SKM-1 (cell line): ENCODE measurements at regions not wholly inside any gene's neighbourhood (a gene's known extent, or its start where the extent isn't known, plus 50 kb on each side); places are given as distances from the start of the nearest gene placed in this dataset.
"Not testable (repeated sequence)": the region's sequence is repeated elsewhere in the genome, so short reads cannot be mapped to it uniquely, and the experiment has no call there.

Source experiments
- DNase-seq: peaks from one replicate; lab custom pipeline; 2025; ENCODE audit not compliant: unreplicated experiment; lab: John Stamatoyannopoulos, UW

DNA sequence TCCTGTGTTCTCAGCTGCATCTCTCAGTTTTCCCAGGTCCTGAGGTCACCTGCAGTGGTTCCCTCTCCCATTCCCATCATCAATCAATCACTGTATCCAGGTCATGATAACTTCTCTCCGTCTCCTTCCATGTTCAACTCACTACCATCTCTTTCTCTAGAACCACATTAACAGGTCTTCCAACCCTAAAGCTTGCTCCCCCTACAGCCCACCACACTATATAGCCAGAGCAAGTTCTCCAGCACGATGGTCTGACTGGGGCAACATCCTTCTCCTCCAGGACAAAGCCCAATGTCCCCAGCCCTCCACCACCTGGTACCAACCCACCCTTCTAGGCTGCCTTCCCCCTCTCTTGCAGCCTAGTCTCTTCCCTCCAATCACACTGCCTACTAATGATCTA lies 241.6 kb downstream of the CDK5RAP2 start:
- no peak for DNase-seq

DNA sequence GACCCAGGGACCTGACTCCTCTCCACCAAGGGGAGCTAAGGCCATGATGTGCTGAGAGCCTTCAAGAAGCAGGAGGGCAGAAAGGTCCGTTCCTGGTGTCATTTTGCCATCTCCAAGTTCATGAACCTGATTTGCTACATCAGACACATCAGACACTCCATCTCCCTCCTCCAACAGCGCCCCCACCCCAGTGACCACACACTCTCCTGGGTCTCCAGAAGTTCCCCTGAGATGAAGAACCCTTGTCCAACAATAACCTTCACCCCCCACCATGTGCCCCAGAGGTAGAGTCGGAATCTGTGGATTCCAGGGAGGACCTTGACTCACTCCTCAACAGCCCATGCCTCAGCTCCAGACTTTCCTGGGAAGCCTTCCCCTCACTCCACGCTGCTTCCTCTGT lies 242.8 kb downstream of the CDK5RAP2 start:
- no peak for DNase-seq

DNA sequence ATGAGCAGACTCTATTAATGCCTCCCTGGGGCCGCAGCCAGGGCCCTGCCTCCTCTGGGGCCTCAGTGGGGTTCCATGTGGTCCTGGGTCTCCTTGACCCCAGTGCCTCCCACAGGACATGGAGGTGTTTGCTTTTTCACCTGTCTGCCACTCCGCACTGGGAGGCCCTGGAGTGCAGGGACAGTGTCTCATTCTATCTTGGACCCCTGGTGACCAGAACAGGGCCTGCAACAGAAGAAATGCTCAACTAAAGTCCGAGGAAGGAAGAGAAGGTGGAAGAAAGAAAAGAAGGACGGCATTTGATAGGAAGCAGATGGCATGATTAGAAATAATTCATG lies 243.2 kb downstream of the CDK5RAP2 start:
- no peak for DNase-seq

DNA sequence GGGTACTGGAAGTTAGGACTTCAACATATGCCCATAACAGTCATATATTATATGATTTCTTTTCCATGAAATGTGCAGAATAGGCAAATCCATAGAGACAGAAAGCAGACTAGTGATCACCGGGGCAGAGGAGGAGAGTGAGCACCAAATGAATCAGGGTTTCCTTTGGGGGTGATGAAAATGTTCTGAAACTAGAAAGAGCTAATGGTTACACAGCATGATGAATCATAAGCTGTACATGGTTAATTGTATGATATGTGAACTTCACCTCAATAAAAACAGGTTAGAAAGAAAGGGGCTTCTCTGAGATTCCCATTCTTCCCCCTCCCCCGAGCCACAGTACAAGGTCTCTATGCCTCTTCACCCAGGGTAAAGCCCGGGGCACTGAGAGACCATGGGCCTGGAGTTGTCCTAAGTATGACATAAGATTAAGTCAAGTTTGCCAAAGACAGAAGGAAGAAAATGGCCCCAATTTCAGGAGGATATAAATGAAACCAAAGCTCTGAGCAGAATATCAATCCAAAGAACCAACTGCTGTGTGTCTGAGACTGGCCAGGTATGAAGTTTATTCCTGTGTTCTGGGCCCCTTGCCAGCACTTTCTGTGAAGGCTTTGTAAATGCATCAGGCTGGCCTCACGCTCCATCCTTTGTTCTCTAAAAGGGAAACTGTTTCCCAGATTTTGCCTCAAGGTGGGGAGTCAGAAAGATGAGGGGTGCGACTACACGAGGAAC lies 243.8 kb downstream of the CDK5RAP2 start:
- no peak for DNase-seq

DNA sequence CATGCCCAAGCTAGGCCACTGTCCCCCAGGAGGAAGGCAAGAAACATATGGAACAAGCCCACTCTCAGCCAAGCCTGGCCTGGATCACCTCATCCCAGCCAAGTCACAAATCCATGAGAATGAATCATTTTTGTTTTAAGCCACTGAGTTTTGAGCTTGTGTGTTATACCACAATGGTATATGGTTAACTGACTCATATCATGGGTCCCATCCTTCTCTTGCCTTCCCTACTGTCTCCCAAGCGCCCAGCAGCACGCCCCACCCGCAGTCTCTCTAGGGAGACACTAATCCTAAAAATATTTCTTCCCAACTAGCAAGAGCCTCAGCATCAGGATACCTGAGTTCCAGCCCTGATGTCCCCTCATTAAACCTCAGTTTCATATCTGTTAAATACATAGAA lies 248.1 kb downstream of the CDK5RAP2 start:
- DNase-seq, result no peak

DNA sequence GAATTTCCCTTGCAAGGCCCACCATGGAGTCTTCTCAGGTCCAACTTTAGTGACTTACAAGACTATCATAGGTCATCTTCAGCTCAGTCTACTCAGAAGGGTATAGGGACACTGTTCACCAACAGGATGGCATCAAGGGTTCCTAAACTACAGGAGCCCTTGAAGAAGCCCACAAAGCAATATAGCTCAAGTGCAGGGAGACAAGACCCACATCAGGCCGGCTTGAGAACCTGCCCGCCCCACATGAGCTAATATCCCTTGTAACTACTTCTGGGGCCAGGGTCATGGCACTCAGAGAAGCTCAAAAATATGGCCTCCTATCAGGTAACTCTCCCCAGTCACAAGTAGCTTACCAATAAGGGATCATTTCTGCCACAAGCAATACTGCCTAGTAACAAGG lies 249.9 kb downstream of the CDK5RAP2 start:
- no peak for DNase-seq

DNA sequence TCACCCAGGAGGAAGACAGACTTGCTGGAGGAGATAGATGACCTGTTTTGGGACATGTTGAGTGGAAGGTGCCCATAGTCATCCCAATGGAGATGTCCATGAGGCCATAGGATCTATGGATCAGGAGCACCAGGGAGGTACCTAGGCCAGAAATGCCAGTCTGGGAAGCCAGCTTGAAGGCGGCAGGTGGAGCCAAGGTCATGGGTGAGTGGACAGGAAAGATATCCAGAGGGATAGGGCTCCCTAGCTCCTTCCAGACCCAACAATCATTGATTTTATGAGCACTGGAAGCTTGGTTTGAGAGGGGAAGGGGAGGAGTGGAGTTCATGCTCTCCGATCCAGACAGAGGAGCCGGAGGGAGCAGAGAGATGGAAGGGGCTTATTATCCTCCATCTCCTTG lies 252.6 kb downstream of the CDK5RAP2 start:
- DNase-seq, result no peak

DNA sequence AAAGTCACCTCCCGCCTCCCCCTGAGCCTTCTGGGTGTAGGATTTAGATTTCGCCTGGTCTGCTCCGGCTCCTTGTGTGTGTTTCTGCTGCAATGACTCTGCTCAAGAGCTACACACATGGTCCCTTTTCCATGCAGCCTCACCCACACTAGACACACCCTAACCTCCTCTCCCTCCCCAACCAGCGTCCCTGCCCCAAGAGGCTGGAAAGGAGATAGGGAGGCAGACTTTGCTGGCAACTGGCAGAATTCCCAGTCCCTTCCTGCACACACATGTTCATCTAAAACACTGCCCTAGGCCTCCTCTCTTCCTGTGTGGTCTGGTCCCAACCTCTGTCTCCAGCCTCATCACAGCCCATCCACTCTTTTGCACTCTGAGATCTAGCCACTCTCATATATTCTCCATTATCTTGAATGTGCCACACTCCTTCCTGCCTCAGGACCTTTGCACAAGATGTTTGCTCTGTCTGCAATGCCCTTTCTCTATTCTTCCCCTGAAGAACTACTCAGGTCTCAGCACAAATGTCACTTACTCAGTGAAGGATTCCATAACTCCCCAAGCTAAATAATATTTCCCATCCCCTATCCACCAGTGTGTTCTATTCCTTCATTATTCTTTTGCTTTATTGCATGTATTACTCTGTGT lies 253.8 kb downstream of the CDK5RAP2 start:
- no peak for DNase-seq

DNA sequence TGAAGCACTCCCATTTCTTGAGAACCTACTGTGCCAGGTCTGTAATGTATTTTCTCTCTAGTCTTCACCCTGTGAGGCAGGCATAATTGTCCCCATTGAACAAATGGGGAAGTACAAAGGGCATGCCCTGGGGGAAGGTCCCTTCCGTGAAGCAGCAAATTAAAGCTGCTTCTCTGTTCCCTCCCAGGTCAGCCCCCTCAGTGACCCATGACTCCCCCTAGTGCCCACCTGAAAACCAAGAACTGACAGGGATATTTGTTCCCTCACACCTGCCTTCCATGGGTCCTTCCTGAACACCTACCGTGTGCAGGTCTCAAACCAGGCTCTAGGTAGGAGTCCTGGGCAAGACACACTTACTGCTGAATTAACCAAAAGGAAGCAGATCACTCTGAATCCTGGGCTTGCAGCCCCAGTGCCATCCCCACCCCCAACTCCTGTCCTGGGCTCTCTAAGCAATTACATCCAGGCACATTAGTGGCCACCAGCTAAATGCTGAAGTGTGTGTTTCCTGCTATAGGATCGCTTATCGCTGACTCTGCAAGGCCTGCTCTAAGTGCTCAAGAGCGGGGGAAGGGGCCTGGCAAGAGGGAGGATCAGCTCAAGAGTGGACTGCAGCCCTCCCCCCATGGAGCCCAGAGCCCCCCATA lies 254.8 kb downstream of the CDK5RAP2 start:
- no peak for DNase-seq

DNA sequence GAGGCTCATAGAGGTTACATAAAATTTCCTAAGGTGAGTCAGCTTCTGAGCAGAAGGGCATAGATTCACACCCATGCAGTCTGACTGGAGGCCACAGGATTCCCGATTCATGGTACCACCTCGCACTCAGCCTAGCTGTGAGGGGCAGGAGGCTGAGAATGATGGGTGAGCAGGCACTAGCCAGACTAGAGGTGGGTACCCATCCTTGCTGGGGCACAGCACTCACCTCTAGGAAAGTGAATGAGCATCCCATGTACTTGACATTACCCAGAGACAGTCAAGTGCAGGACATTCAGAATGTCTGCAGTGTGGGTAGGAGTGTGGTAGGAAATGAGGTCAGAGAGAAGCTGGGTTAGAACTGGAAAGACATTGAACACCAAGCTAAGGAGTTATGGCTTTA lies 255.5 kb downstream of the CDK5RAP2 start:
- no peak for DNase-seq

DNA sequence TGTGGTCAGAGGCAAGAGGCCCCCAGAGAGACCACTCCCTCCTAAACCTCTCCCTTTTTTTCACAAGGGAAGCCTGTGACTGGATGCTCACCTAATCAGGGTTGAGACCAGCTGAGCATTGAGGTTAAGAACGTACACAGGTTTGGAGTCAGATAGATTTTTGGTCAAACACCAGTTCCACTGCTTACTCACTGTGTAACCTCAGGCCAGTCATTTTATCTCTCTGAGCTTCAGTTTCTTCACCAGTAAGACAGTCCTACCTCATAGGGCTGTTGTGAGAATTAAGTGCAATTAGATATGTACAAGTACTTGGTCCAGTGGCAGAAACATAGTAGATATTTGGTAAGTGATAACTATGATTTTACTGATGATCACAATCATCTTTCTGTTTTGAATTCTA lies 256.8 kb downstream of the CDK5RAP2 start:
- no peak for DNase-seq

DNA sequence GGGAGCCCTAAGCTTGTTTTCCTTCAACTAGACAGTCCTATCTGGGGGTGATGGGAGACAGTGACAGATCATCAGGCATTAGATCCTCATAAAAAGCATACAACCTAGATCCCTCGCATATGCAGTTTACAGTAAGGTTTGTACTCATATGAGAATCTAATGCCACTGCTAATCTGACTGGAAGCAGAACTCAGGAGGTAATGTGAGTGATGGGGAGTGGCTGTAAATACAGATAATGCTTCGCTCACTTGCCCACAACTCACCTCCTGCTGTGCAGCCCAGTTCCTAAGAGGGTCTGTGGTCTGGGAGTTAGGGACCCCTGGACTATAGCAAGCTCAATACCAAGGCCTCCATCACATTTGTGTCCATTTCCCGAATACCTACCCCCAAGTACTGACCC lies 260.5 kb downstream of the CDK5RAP2 start:
- no peak for DNase-seq

DNA sequence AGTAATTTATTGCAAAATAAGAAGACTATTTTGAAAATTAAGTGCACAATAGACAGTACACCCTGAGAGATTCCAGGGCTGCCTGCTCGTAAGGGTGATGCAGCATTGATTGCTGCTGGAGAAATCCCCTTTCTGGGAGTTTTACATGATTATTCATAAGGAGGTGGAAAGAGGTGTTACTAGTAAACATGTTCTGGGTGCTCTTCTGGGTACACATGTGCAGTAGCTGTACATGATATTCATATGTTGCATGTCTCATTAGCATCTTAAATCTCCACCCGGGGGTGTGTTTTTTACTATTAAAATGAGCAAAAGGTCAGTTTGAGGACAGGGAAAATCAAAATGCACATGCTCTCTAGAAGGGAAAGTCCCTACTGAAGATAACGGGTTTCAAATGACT lies 264.8 kb downstream of the CDK5RAP2 start:
- no peak for DNase-seq

DNA sequence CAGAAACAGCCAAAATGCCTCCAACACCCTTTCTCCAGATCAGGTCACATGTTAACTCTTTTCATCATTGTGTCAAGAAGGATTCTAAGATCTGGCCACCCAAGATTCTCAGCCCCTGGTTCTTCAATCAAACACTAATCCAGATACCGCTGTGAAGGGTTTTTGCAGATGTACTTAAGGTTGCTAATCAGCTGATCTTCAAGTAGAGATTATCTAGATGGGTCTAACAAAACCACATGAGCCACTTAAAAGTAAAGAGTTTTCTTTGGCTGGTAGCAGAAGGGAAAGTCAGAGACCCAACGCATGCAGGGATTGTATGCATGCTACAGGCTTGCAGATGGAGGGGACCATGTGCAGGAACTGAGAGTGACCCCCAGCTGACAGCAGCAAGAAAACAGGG lies 267.9 kb downstream of the CDK5RAP2 start:
- DNase-seq, result no peak

DNA sequence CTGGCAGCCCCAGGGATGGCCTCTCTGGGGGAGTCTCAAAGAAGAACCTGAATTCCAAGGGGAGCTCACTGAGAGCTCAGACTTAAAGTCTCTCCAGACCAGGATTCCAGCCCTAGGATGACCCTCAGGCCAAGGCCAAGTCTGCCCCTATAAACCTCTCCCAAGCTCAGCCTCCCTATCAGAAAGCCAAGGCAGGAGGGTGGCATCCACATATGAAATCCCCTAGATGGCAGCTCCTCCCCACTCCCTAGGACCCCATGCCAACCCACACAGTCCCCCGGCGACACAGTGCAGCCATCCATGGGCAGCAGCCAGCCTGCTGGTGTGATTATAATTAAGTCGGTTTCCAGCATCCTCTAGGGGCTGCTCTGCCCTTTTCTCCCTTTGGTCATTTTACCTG lies 269.9 kb downstream of the CDK5RAP2 start:
- DNase-seq, result no peak

DNA sequence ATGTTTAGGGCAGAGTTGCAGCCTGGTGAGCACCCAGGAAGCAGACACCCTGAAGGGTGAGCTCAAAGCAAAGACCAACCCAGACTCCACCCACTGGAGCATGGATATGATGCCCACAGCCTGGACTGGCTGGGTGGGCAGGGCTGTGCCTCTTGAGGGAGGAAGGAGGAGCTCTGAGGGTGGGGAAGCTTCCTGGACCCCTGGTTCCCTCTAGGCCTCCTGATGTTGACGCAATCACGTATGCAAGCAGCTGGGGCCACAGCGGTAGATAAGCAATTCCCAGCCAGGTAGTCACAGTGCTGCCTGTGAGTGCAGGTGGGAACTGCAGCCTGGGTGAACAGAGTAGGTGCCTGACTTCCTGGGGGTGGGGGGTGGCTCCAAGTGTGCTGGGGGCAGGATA lies 271.5 kb downstream of the CDK5RAP2 start:
- no peak for DNase-seq

DNA sequence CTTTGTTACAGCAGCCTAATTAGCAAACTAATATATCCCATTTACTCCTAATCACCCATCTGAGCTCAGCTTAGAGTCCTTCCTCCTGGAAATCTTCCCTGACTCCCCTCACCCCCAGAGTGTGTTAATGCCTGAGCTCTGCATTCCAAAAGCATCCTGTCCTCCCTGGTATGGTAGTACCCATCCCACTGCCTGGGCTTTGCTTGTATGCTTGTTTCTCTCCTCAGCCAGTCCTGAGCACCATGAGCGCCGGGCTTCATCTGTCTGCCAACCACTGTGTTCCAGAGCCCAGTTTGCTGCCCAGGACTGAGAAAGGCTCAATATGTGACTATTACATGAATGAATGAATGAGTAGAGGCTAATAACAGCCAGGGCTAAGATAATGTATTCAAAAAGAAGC lies 272.4 kb downstream of the CDK5RAP2 start:
- no peak for DNase-seq

DNA sequence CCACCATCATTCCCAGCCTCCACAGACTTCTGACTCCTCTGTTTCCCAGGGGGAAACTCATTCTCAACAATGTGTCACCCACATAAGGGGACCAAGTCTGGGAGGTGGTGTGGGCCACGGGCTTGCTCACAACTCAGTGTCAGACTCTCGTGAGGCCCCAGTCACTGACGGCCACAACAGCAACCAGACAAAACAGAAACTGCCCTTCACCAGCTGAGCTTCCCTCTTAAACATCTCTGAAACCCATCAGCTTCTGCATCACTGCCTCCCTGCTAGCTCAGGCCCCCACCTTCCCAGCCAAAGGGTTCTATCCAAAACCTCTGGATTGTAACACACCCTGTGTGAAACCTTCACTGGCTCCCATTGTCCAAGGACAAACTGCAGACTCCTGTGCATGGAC lies 273.4 kb downstream of the CDK5RAP2 start:
- no peak for DNase-seq

DNA sequence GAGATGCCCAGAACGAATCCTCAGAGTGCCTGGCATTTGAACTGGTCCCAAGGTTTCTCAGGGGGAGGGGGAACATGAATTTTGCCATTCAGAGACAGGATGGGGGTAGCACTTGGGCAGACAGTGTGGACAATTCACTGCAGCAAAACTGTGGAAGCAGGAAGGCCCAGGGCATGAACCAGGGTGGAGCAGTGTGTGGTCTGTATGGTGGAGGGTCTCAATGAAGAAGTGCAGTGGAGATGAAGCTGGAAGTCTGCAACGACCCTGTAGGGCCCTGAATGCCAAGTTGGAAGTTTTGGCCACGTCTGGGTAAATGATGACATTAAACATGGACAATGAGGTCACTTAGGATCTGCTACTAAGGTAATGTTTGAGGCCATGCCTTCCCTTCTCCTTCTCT lies 273.9 kb downstream of the CDK5RAP2 start:
- no peak for DNase-seq

DNA sequence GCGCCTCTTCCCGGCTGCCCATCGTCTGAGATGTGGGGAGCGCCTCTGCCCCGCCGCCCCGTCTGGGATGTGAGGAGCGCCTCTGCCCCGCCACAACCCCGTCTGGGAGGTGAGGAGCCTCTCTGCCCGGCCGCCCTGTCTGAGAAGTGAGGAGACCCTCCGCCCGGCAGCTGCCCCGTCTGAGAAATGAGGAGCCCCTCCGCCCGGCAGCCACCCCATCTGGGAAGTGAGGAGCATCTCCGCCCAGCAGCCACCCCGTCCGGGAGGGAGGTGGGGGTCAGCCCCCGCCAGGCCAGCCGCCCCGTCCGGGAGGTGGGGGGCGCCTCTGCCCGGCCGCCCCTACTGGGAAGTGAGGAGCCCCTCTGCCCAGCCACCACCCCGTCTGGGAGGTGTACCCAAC lies 275.1 kb downstream of the CDK5RAP2 start:
- DNase-seq, result not testable (repeated sequence)

DNA sequence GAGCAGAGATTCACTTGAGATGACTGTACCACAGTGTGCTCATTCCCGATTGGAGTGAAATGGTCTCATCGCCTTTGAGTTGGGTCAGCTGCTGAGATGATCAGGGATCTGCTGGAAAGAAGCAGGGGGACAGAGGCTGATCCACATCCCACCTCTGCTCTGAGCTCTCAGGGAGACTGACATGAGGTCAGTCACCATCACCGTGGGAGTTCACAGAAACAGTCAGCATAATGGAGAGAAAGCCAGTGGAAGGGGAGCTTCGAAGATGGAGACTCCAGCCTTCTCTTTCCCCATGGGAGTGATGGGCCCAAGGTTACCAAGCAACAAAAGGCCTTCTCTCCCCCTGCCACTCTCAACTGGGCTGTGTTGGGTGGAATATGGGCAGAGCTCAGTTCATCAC lies 276.4 kb downstream of the CDK5RAP2 start:
- no peak for DNase-seq

DNA sequence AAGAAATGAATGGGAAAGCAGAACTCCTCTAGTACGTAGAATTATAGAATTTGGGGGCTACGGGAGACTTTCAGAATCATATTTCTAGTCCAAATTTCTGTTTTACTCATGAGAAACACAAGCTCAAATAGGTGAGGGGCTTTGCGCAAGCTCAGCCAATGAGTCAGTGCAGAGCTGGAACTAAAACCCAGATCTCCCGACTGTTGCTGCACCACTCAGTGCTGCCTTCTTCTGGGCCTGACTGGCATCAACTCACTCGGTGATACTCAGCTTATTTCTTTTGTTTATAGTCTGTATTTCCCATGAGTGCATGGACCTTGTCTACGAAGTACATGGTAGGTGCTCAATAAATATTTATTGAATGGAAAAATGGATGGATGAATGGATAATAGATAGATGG lies 280.2 kb downstream of the CDK5RAP2 start:
- DNase-seq, result no peak

DNA sequence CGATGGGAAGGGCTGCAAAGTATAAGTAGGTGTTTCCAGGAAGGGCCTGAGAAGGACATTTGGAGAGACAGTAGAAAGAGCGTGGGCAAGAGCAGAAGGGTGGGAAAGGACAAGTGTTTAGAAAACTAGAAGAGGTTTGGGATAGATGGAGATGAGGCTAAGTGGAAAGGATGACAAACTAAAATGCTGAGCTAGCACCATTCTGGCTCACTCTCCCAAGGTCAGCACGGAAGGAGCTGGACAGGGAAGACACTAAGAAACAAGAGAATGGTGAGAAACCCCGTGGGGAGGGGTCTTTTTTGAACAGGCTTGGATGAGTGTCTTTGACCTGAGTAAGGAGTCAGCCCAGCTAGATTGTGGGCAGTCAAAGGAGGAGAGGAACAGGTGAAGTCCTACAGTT lies 286.0 kb downstream of the CDK5RAP2 start:
- no peak for DNase-seq
